ENCODE measurements at regions not wholly inside any gene's neighbourhood (a gene's known extent, or its start where the extent isn't known, plus 50 kb on each side); places are given as distances from the start of the nearest gene placed in this dataset.

- in situ Hi-C loops (cut with MboI; ENCODE audit: low sequenced_read_pairs, unreplicated experiment): loop anchor here (25.0 kb wide), 1 partner anchor 1210 kb away; the partner anchor contains the start of gene PLPP3
- TF ChIP-seq CTCF (IDR thresholded peaks at IDR 0.05; ENCODE audit: borderline replicate concordance, control extremely low read depth, extremely low read depth, insufficient read depth, missing control alignments): no peak
- DNase-seq (ENCODE audit: low spot score): no peak
These were observed 161.7 kb upstream of the USP24 start for GRCh38 chr1:55376897-55377296.

- TF ChIP-seq CTCF (IDR thresholded peaks at IDR 0.05; ENCODE audit: borderline replicate concordance, control extremely low read depth, extremely low read depth, insufficient read depth, missing control alignments): peak; percentile 81
- DNase-seq (ENCODE audit: low spot score): peak; percentile 68
- in situ Hi-C loops (cut with MboI; ENCODE audit: low sequenced_read_pairs, unreplicated experiment): loop anchor here (25.0 kb wide), 1 partner anchor 1212 kb away; the partner anchor contains the start of gene PLPP3
These were observed 160.6 kb upstream of the USP24 start for GRCh38 chr1:55375617-55376258.

GRCh38 chr1:55374801-55375616, 159.8 kb upstream of the USP24 start:
- no peak for DNase-seq (ENCODE audit: low spot score)
- TF ChIP-seq CTCF (IDR thresholded peaks at IDR 0.05; ENCODE audit: borderline replicate concordance, control extremely low read depth, extremely low read depth, insufficient read depth, missing control alignments): no peak
- in situ Hi-C loops (cut with MboI; ENCODE audit: low sequenced_read_pairs, unreplicated experiment): loop anchor here (25.0 kb wide), 1 partner anchor 1212 kb away; the partner anchor contains the start of gene PLPP3

- no peak for TF ChIP-seq CTCF (IDR thresholded peaks at IDR 0.05; ENCODE audit: borderline replicate concordance, control extremely low read depth, extremely low read depth, insufficient read depth, missing control alignments)
- DNase-seq (ENCODE audit: low spot score): no peak
- in situ Hi-C loops (cut with MboI; ENCODE audit: low sequenced_read_pairs, unreplicated experiment): no loop called here
These were observed 159.1 kb upstream of the USP24 start for GRCh38 chr1:55374216-55374615.

GRCh38 chr1:55369474-55369873, 154.3 kb upstream of the USP24 start:
- DNase-seq (ENCODE audit: low spot score): no peak
- in situ Hi-C loops (cut with MboI; ENCODE audit: low sequenced_read_pairs, unreplicated experiment): no loop called here
- no peak for TF ChIP-seq CTCF (IDR thresholded peaks at IDR 0.05; ENCODE audit: borderline replicate concordance, control extremely low read depth, extremely low read depth, insufficient read depth, missing control alignments)

- no peak for DNase-seq (ENCODE audit: low spot score)
- in situ Hi-C loops (cut with MboI; ENCODE audit: low sequenced_read_pairs, unreplicated experiment): no loop called here
- TF ChIP-seq CTCF (IDR thresholded peaks at IDR 0.05; ENCODE audit: borderline replicate concordance, control extremely low read depth, extremely low read depth, insufficient read depth, missing control alignments): no peak
These were observed 153.5 kb upstream of the USP24 start for GRCh38 chr1:55368698-55369097.

All from GM13976 (cell line).